HL-60 (cell line): ENCODE measurements at regions not wholly inside any gene's neighbourhood (a gene's known extent, or its start where the extent isn't known, plus 50 kb on each side); places are given as distances from the start of the nearest gene placed in this dataset.

Experiments used
- CTCF ChIP-seq: IDR thresholded peaks from one replicate; pipeline ENCODE4 v1.5.1; 2011; ENCODE audit warnings: low read length, control low read depth, inconsistent platforms; ENCODE audit not compliant: insufficient read depth
- REST ChIP-seq: IDR thresholded peaks from 2 replicates; pipeline ENCODE4 v1.6.1; 2012; ENCODE audit warnings: low read depth; ENCODE audit not compliant: insufficient replicate concordance
- SPI1 ChIP-seq: IDR thresholded peaks from 2 replicates; pipeline ENCODE4 v1.6.1; 2012; ENCODE audit warnings: low read depth, mild to moderate bottlenecking, borderline replicate concordance

GRCh38 chr9:88897081-88897480 is 94.2 kb upstream of the S1PR3 start:
- TF ChIP-seq CTCF = no peak
- TF ChIP-seq SPI1 = no peak
- TF ChIP-seq REST = no peak
